HG03469 (cell line): ENCODE measurements at regions not wholly inside any gene's neighbourhood (a gene's known extent, or its start where the extent isn't known, plus 50 kb on each side); places are given as distances from the start of the nearest gene placed in this dataset.

ENCODE experiments used
- ATAC-seq: cut with Tn5 transposase; IDR thresholded peaks from one replicate; pipeline ENCODE4 v1.9.1; 2021; ENCODE audit warnings: mild to moderate bottlenecking, moderate library complexity, moderate number of reproducible peaks; ENCODE audit not compliant: unreplicated experiment

- ATAC-seq, result no peak
Measured at GRCh38 chr22:47237890-47238480, 475.5 kb downstream of the TBC1D22A start.

GRCh38 chr22:47236718-47237117 lies 474.3 kb downstream of the TBC1D22A start:
- ATAC-seq, result no peak

GRCh38 chr22:47236161-47236560 lies 473.7 kb downstream of the TBC1D22A start:
- ATAC-seq, result no peak

- ATAC-seq, result no peak
Measured at GRCh38 chr22:47233316-47234243, 471.1 kb downstream of the TBC1D22A start.

- ATAC-seq, result no peak
Measured at GRCh38 chr22:47232753-47233152, 470.3 kb downstream of the TBC1D22A start.

GRCh38 chr22:47232197-47232596 lies 469.7 kb downstream of the TBC1D22A start:
- ATAC-seq, result no peak

GRCh38 chr22:47231759-47232158 lies 469.3 kb downstream of the TBC1D22A start:
- ATAC-seq, result no peak

GRCh38 chr22:47230741-47231140 lies 468.3 kb downstream of the TBC1D22A start:
- ATAC-seq, result no peak

GRCh38 chr22:47230251-47230650 lies 467.8 kb downstream of the TBC1D22A start:
- ATAC-seq, result no peak

- no peak for ATAC-seq
Measured at GRCh38 chr22:47228767-47229166, 466.3 kb downstream of the TBC1D22A start.

GRCh38 chr22:47225931-47226633 lies 463.6 kb downstream of the TBC1D22A start:
- ATAC-seq, result no peak

GRCh38 chr22:47225080-47225930 lies 462.9 kb downstream of the TBC1D22A start:
- ATAC-seq, result no peak
